Activated naive CD4-positive, alpha-beta T cell treated with anti-CD3 and anti-CD28 coated beads, Interleukin-2, amount 10 ng/mL, durations not matched to agents 7 days and 5 days (primary cell): ENCODE measurements at regions not wholly inside any gene's neighbourhood (a gene's known extent, or its start where the extent isn't known, plus 50 kb on each side); places are given as distances from the start of the nearest gene placed in this dataset.

ENCODE experiments used
- CTCF ChIA-PET: fragments of 350-600 bp; sonication (Branson Sonifier 250); formaldehyde crosslinking; loops from one replicate; lab custom pipeline; 2021; ENCODE audit warnings: antibody characterized with exemption; lab: Charles Lee
- DNase-seq: peaks from one replicate; pipeline ENCODE4 v3.0.0-alpha.2; 2020
- H3K27ac Mint-ChIP-seq: one replicate; pipeline ENCODE4 v1.8.0; 2021; ENCODE audit warnings: mild to moderate bottlenecking, moderate library complexity, mixed read lengths
- H3K27me3 Mint-ChIP-seq: one replicate; pipeline ENCODE4 v1.8.0; 2021; ENCODE audit warnings: mild to moderate bottlenecking, mixed read lengths
- H3K36me3 Mint-ChIP-seq: one replicate; pipeline ENCODE4 v1.8.0; 2021; ENCODE audit warnings: mixed read lengths
- H3K4me1 Mint-ChIP-seq: one replicate; pipeline ENCODE4 v1.8.0; 2021; ENCODE audit warnings: mixed read lengths
- H3K4me3 Mint-ChIP-seq: one replicate; pipeline ENCODE4 v1.8.0; 2021; ENCODE audit warnings: mild to moderate bottlenecking, moderate library complexity, mixed read lengths
- H3K9me3 Mint-ChIP-seq: one replicate; pipeline ENCODE4 v1.8.0; 2021; ENCODE audit warnings: mixed read lengths

DNA sequence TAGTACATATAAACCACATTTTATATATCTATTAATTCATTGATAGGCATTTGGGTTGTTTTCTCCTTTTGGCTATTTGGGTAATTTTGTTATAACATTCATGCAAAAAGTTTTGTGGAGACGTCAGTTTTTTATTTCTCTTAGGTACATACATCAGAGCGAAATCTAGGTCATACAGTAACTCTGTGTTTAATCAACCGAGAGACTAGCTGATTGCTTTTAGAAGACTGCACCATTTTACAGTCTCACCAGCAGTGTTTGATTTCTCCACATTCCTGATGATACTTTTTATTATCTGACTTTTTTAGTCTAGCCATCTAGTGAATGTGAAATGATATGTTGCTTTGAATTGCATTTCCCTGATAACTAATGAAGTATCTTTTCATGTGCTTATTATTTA, 1019.3 kb downstream of the NSUN3 start:
- DNase-seq, result no peak
- Mint-ChIP-seq H3K9me3 (peaks cover 1% of the 10 kb centered on the region), H3K27me3 (no peaks in the 10 kb centered on the region), H3K4me1 (no peaks in the 10 kb centered on the region), H3K4me3 (no peak overlapping the region), H3K27ac (no peak overlapping the region), H3K36me3 (no peaks in the 10 kb centered on the region)
- CTCF ChIA-PET, result no interaction called here

DNA sequence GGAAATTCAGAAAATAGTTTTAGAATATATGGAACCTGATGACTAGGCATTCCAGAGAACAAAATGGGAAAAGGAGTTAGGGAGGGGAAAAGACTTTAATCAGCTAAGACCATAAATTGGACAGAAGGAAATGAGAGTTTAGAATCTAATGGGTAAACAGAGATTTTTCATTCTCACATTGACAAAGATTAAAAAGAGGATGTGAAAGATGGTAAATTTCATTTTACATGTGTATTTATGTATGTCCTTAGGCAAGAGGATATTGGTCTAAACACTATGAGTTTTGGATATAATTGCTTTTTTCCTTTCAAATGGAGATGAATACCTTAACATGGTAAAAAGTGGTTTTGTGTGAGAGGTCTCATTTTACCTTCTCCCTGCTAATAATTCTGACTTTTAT, 1021.9 kb downstream of the NSUN3 start:
- H3K9me3 Mint-ChIP-seq, result peaks cover 3% of the 10 kb centered on the region
- DNase-seq, result no peak
- CTCF ChIA-PET, result no interaction called here
- no peak overlapping the region for H3K27ac Mint-ChIP-seq
- H3K36me3 Mint-ChIP-seq, result no peaks in the 10 kb centered on the region
- no peak overlapping the region for H3K4me3 Mint-ChIP-seq
- H3K4me1 Mint-ChIP-seq, result no peaks in the 10 kb centered on the region
- no peaks in the 10 kb centered on the region for H3K27me3 Mint-ChIP-seq

DNA sequence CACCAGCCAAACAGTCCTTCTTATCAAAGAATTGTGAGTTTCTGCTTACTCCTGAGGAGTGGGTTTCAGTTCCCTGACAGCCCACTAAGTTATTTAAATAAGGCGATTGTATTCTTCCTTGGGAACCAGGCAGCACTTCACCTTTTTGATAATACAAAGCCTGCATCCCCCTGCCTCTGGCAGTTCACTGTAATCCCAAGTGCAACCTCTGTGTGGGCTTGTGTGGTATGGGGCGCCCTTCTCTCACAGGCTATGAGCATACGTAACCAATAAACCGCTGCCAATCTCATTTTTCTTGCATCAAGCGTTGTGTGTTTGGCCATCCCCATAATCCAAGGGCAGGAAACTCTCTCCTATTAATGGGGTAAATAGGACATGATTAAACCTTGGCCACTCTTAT, 1025.6 kb downstream of the NSUN3 start:
- H3K9me3 Mint-ChIP-seq, result peaks cover 13% of the 10 kb centered on the region
- CTCF ChIA-PET, result no interaction called here
- no peak overlapping the region for H3K4me3 Mint-ChIP-seq
- H3K36me3 Mint-ChIP-seq, result no peaks in the 10 kb centered on the region
- H3K27ac Mint-ChIP-seq, result no peak overlapping the region
- no peaks in the 10 kb centered on the region for H3K27me3 Mint-ChIP-seq
- no peaks in the 10 kb centered on the region for H3K4me1 Mint-ChIP-seq
- no peak for DNase-seq

DNA sequence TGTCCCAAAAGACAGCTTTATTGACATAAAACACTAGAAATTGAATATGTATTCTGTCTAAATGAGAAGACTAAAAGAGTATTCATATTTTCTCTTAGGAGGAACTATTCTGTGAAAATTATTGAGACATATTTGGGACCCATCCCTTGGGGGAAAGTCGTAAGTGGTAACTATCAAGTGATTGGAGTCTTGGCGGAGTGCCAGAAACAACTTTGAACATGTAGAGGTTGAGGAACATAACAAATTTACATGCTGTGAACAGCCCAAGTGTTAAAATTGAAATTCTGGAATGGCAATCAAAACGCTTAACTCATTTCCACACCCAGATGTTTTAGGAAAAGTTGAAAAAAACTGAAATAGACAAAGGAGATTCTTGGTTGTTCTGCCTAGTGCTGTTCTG, 1034.6 kb downstream of the NSUN3 start:
- Mint-ChIP-seq H3K4me1 (no peaks in the 10 kb centered on the region), H3K9me3 (peaks cover 7% of the 10 kb centered on the region), H3K4me3 (no peak overlapping the region), H3K27ac (no peak overlapping the region), H3K27me3 (no peaks in the 10 kb centered on the region), H3K36me3 (no peaks in the 10 kb centered on the region)
- DNase-seq, result no peak
- CTCF ChIA-PET, result no interaction called here

DNA sequence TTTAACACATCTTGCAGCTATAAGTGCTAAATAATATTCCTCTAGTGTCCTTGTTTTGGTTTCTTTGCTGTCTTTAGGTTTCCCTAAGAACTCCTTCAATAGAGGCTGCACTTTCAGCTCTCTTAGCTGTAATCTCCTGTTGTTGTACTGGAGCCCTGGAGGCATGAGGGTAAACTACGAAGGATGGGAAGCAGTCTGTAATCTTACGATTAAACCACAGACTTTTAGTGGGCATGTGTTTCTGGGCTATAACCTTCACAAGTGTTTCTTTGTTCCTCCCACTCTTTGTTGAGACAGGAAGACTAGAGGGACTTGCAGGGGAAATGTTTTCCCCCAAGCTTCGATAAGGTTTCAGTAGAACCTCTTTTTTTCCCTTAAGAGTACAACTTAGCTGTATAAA, 1058.1 kb downstream of the NSUN3 start:
- Mint-ChIP-seq H3K36me3 (no peaks in the 10 kb centered on the region), H3K27me3 (no peaks in the 10 kb centered on the region), H3K4me1 (no peaks in the 10 kb centered on the region), H3K27ac (no peak overlapping the region), H3K9me3 (peaks cover 8% of the 10 kb centered on the region), H3K4me3 (no peak overlapping the region)
- CTCF ChIA-PET, result no interaction called here
- no peak for DNase-seq

DNA sequence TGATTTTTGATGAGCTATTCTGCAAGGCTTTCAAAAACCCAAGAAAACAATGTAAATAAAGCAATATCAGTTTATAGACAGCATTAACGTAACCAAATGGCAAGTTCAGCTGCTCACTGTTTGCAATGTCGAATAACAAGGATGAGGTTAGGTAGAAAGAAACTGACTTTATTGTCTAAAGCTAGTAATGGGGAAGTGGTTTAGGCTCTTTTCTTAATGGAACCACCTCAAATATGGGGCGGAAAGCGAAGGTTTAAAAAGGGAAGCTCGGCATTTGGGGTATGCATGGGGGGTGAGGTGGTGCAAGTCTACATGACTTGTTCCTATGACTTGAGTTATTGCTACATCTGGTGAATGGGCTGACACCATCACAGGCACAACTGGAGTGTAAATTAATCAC, 1060.2 kb downstream of the NSUN3 start:
- no peaks in the 10 kb centered on the region for H3K4me1 Mint-ChIP-seq
- peaks cover 8% of the 10 kb centered on the region for H3K9me3 Mint-ChIP-seq
- no peaks in the 10 kb centered on the region for H3K27me3 Mint-ChIP-seq
- no peak for DNase-seq
- no peak overlapping the region for H3K4me3 Mint-ChIP-seq
- H3K27ac Mint-ChIP-seq, result no peak overlapping the region
- H3K36me3 Mint-ChIP-seq, result no peaks in the 10 kb centered on the region
- CTCF ChIA-PET, result no interaction called here

DNA sequence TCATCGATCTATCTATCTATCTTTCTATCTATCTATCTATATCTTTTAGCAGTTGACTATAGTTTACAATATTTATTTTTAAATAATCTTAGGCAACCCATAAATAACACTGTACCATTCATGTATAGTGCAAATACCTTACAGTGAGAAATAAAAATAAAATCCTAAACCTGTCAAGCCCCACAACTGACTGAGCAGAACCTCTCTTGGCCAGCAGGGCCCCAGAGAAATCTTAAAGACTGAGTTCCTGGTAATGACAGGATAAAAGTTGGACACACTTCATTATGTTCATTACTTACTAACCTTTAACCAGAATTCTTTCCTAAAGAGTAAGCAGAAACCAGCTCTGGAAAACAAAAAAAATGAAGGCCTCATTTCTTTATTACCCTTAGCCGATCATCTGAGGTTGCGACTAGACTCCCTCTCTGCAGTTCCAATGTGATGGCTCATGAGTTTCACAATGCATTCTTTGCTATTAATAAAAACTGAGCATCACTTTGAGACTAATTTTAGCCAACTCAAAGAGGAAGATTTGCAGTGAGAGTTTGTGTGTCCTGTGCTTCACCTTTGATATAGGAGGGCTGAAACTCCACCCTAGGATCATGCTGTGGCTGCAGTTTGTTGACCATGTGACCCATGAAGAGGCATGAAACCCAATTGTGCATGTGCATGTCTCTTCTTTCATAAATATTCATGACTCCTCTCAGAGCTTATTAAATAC, 1072.0 kb downstream of the NSUN3 start:
- Mint-ChIP-seq H3K9me3 (peaks cover 4% of the 10 kb centered on the region), H3K27ac (no peak overlapping the region), H3K4me1 (no peaks in the 10 kb centered on the region), H3K36me3 (no peaks in the 10 kb centered on the region), H3K27me3 (no peaks in the 10 kb centered on the region), H3K4me3 (no peak overlapping the region)
- no peak for DNase-seq
- CTCF ChIA-PET, result interaction anchor here (1.1 kb wide), 1 partner anchor 16 kb away, joined by 3 read pairs; no protein-coding TSS in a partner anchor

DNA sequence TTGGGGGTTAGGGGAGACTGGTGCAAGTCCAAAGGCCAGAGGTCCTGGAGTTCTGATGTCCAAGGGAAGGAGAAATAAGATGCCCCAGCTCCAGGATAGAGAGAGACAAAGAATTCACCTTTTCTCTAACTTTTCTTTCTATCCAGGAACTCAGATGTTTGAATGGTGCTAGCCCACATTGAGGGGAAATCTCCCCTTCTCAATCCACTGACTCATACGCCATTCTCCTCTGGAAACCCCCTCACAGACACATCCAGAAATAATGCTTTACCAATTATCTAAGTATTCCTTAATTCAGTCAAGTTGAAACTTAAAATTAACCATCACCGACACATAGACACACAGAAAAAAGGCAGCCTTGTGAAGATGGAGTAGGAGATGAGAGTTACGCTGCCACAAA, 1085.2 kb downstream of the NSUN3 start:
- Mint-ChIP-seq H3K27ac (no peak overlapping the region), H3K4me1 (no peaks in the 10 kb centered on the region), H3K4me3 (no peak overlapping the region), H3K9me3 (no peaks in the 10 kb centered on the region), H3K27me3 (no peaks in the 10 kb centered on the region), H3K36me3 (no peaks in the 10 kb centered on the region)
- no peak for DNase-seq
- CTCF ChIA-PET, result no interaction called here

DNA sequence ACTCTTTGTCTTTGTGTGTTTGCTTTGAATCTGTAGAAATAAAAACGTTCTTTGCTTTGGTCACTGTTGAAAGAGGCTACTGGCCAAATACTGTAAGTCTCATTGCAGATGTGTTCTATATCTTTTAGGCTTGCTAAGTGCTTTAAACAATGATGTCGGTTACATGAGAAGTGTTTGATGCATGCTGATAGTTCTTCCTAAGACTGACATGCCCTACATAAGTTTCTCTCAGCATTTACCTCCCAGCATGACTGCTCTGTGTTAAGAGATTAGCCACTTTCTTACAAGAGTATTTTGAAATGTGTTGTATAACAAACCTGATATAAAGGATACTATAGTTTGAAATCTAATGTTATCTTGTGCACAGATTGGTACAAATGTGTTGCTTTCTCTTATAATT, 1088.7 kb downstream of the NSUN3 start:
- no peaks in the 10 kb centered on the region for H3K9me3 Mint-ChIP-seq
- no peaks in the 10 kb centered on the region for H3K4me1 Mint-ChIP-seq
- CTCF ChIA-PET, result no interaction called here
- no peaks in the 10 kb centered on the region for H3K36me3 Mint-ChIP-seq
- DNase-seq, result no peak
- H3K27me3 Mint-ChIP-seq, result no peaks in the 10 kb centered on the region
- no peak overlapping the region for H3K4me3 Mint-ChIP-seq
- no peak overlapping the region for H3K27ac Mint-ChIP-seq

DNA sequence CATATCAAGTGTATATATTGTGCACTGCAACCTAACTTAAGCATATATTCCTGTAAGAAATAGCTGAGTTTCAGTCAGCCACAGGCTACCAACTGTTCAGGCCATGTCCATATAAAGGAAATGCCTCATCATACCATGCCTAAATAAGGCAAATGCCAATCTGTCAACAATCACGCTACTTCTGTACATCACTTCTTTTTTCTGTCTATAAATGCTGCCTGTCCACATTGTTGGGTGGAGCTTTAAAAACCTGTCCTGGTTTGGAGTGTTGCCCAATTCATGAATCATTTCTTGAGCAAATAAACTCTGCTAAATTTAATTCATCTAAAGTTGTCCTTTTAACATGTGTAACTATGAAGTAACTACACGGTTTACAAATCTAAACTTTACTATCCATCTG, 1091.9 kb downstream of the NSUN3 start:
- no peaks in the 10 kb centered on the region for H3K36me3 Mint-ChIP-seq
- no peaks in the 10 kb centered on the region for H3K4me1 Mint-ChIP-seq
- H3K27ac Mint-ChIP-seq, result no peak overlapping the region
- no peak overlapping the region for H3K4me3 Mint-ChIP-seq
- H3K9me3 Mint-ChIP-seq, result peaks cover 9% of the 10 kb centered on the region
- no peak for DNase-seq
- H3K27me3 Mint-ChIP-seq, result no peaks in the 10 kb centered on the region
- CTCF ChIA-PET, result no interaction called here

DNA sequence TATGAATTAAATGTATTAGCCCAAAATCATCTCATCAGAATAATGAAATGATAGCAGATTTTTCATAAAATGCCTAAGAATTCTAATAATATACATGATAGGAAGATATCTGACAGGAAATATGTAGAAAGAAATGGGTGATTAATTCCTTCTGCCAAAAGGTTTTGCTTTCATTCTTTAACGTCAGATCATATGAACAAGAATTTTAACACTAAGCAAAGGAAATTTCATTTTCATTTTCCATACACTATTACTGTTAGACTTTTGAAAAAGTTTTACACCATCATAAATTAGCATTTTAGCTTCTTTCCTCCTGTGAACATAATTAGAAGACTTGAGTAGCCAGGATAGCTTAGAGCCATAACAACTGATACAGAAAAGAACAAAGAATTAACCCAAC, 1099.9 kb downstream of the NSUN3 start:
- DNase-seq, result no peak
- Mint-ChIP-seq H3K36me3 (no peaks in the 10 kb centered on the region), H3K4me3 (no peak overlapping the region), H3K27ac (no peak overlapping the region), H3K9me3 (peaks cover 11% of the 10 kb centered on the region), H3K4me1 (no peaks in the 10 kb centered on the region), H3K27me3 (no peaks in the 10 kb centered on the region)
- CTCF ChIA-PET, result no interaction called here

DNA sequence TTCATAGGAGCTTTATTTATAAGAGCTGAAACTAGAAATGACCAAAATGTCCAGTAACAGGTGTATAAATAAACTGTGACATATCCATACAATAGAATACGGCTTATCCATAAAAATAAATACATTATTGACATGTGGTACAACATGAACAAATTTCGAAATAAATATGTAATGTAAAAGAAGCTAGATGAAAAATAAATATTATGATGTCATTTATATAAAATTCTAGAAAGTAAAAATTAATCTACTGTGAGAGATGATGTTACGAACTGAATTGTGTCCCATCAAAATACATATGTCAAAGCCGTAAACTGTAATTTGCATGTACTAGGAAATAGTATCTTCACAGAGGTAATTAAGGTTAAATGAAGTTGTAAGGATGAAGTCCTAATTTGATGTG, 1104.9 kb downstream of the NSUN3 start:
- no peak for DNase-seq
- Mint-ChIP-seq H3K4me3 (no peak overlapping the region), H3K27ac (no peak overlapping the region), H3K4me1 (no peaks in the 10 kb centered on the region), H3K9me3 (peaks cover 9% of the 10 kb centered on the region), H3K27me3 (no peaks in the 10 kb centered on the region), H3K36me3 (no peaks in the 10 kb centered on the region)
- CTCF ChIA-PET, result no interaction called here

DNA sequence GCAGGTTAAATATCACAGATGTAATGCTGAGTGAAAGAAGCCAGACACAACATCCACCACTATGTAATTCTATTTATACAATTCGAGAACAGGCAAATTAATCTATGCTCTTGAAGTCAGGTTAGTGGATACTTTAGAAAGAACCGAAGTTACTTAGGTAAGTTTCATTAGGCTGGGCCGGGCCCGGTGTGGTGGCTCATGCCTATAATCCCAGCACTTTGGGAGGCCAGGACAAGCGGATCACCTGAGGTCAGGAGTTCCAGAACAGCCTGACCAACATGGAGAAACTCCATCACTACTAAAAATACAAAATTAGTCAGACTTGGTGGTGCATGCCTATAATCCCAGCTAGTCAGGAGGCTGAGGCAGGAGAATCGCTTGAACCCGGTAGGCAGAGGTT, 1105.7 kb downstream of the NSUN3 start:
- Mint-ChIP-seq H3K27me3 (no peaks in the 10 kb centered on the region), H3K9me3 (peaks cover 9% of the 10 kb centered on the region), H3K4me3 (no peak overlapping the region), H3K36me3 (no peaks in the 10 kb centered on the region), H3K27ac (no peak overlapping the region), H3K4me1 (no peaks in the 10 kb centered on the region)
- CTCF ChIA-PET, result no interaction called here
- no peak for DNase-seq

DNA sequence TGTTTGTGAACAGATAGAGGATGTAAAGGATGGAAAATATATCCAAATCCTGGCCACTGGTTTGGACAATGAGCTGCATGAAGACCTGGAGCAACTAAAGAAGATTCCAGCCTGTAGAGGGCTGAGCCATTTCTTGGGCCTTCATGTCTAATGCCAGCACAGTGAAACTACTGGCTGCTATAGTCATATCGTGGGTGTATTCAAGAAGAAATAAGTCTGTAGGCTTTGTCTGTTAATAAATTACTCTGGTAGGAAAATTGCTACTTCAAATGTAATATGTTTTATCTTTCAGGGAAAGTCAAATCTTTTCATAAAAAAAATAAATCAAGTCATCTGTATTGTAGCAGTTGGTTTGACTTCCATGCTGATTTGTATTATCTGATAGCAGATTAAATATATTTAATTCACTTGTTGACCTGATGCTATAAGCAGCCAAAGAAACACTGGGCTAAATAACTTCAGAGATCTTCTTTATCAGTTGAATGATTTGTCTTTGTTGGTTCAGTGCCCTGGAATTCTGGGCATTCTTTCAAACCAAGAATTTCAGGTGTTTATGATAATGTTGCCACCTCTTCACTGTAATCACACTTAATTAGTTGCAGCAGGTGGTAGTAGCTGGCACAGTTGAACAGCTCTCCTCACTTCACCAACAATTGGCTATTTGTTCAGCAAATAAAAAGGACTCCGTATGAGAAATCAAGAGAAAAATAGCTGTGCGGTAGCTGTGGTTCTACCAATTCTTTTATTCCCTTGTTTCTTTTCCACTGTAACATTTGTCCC, 1109.5 kb downstream of the NSUN3 start:
- H3K27ac Mint-ChIP-seq, result no peak overlapping the region
- DNase-seq, result no peak
- no peaks in the 10 kb centered on the region for H3K27me3 Mint-ChIP-seq
- no peak overlapping the region for H3K4me3 Mint-ChIP-seq
- peaks cover 5% of the 10 kb centered on the region for H3K9me3 Mint-ChIP-seq
- H3K4me1 Mint-ChIP-seq, result no peaks in the 10 kb centered on the region
- CTCF ChIA-PET, result no interaction called here
- H3K36me3 Mint-ChIP-seq, result no peaks in the 10 kb centered on the region

DNA sequence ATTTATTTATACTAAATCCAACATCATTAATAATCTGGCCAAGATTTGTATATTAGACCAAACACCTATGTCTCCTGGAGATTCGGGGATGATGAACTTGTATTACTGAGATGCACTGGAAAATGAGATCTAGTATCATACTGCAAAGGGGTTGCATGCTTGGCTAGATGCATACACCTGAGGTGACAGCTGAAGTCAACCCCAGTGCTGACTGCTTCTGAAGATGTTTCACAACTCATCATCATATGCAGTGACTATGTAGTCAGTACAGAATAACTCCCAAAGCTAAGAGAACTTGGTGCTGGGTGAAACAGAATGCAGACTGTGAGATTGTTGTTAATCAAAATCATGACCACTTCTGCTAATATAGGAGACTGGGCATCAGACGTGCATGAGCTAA, 1114.2 kb downstream of the NSUN3 start:
- no peak overlapping the region for H3K4me3 Mint-ChIP-seq
- CTCF ChIA-PET, result no interaction called here
- no peaks in the 10 kb centered on the region for H3K27me3 Mint-ChIP-seq
- no peak overlapping the region for H3K27ac Mint-ChIP-seq
- H3K36me3 Mint-ChIP-seq, result no peaks in the 10 kb centered on the region
- no peak for DNase-seq
- H3K9me3 Mint-ChIP-seq, result peaks cover 5% of the 10 kb centered on the region
- H3K4me1 Mint-ChIP-seq, result no peaks in the 10 kb centered on the region
